ENCODE measurements at regions not wholly inside any gene's neighbourhood (a gene's known extent, or its start where the extent isn't known, plus 50 kb on each side); places are given as distances from the start of the nearest gene placed in this dataset.

- TF ChIP-seq CTCF (conservative IDR thresholded peaks at IDR 0.05; ENCODE audit: low read length) (no peak), EZH2phosphoT487 (IDR thresholded peaks at IDR 0.05; ENCODE audit: borderline replicate concordance) (no peak)
Measured at GRCh38 chr7:54390565-54390964, 151.6 kb upstream of the VSTM2A start.

All from Loucy (cell line).